Peyer's patch (tissue), 4 donors: ENCODE measurements at regions not wholly inside any gene's neighbourhood (a gene's known extent, or its start where the extent isn't known, plus 50 kb on each side); places are given as distances from the start of the nearest gene placed in this dataset.

Experiments used
- CTCF ChIP-seq, 6 experiments: fragments of 450-650 bp in 4 of 6; fragments of 200-600 bp in 2 of 6; sonication (generic) in 1 of 6; IDR thresholded peaks; one replicate each; pipeline ENCODE4 v1.5.1; 2017 to 2019; ENCODE audit warnings: antibody characterized with exemption in 6 of 6, mild to moderate bottlenecking in 3 of 6, moderate library complexity in 1 of 6
- POLR2A ChIP-seq, 2 donors: fragments of 450-650 bp; IDR thresholded peaks; one replicate each; pipeline ENCODE4 v1.5.1; 2017; ENCODE audit warnings: antibody characterized with exemption in 2 of 2, mild to moderate bottlenecking in 2 of 2, moderate library complexity in 2 of 2

GRCh38 chr1:183726825-183727224 is 73.7 kb upstream of the APOBEC4 start:
- no peak for TF ChIP-seq CTCF (IDR thresholded peaks at IDR 0.05)
- TF ChIP-seq POLR2A (IDR thresholded peaks at IDR 0.05) = no peak
